K562 (cell line): ENCODE measurements at regions not wholly inside any gene's neighbourhood (a gene's known extent, or its start where the extent isn't known, plus 50 kb on each side); places are given as distances from the start of the nearest gene placed in this dataset.

ENCODE experiments used
- ATAC-seq: fragments of 200-7000 bp; cut with Tn5 transposase; 3 replicates; pipeline ENCODE4 v1.9.1; 2020; ENCODE audit warnings: moderate library complexity
- BruUV-seq: library from RNA; stranded (reverse); fragments of 400-500 nt; replicated peaks from 2 replicates; lab custom pipeline; 2021; lab: Mats Ljungman, UMichigan
- CTCF ChIA-PET: fragments of 300-600 bp; formaldehyde crosslinking; extraction: SDS; loops from one replicate; lab custom pipeline; 2021; ENCODE audit warnings: low intra/inter-chr PET ratio; lab: Yijun Ruan, JAX
- POLR2A ChIA-PET: fragments of 300-600, 350-650 bp; sonication (Branson Sonifier 250); formaldehyde crosslinking; extraction: SDS; loops from one replicate; lab custom pipeline; 2021; ENCODE audit warnings: antibody characterized with exemption, inconsistent platforms; lab: Yijun Ruan, JAX
- DNase-seq, 4 experiments: peaks; one replicate each; pipeline versions ENCODE4 v3.0.0 to v3.0.0-alpha.2; 2011 to 2018; ENCODE audit warnings: low spot score in 3 of 4, mixed read lengths in 3 of 4; ENCODE audit errors: extremely low read depth in 1 of 4
- FAIRE-seq: peaks from 2 replicates; lab custom pipeline; 2011; peaks lifted over from hg19 to GRCh38; lab: Jason Lieb, UNC
- H2AFZ ChIP-seq: 2 replicates; pipeline ENCODE4 v1.6.0; 2011; ENCODE audit warnings: low read depth, low read length, control low read depth, inconsistent platforms
- H3K27ac ChIP-seq: fragments of 200-600 bp; 3 replicates; pipeline ENCODE4 v1.8.0; 2011; ENCODE audit warnings: low read depth, mild to moderate bottlenecking, control low read depth, inconsistent platforms, low read length, moderate library complexity, mixed read lengths; ENCODE audit errors: extremely low read depth
- H3K27me3 ChIP-seq, 2 experiments: fragments of 300-600 bp in 1 of 2; 2 replicates in 1 of 2; 3 replicates in 1 of 2; pipeline versions ENCODE4 v1.6.0 to v1.8.0; 2011; ENCODE audit warnings: inconsistent platforms in 2 of 2, low read length in 2 of 2, mild to moderate bottlenecking in 1 of 2, mixed read lengths in 1 of 2, moderate library complexity in 1 of 2; ENCODE audit not compliant: control insufficient read depth in 2 of 2, insufficient read depth in 2 of 2
- H3K36me3 ChIP-seq: fragments of 300-600 bp; 3 replicates; pipeline ENCODE4 v1.8.0; 2011; ENCODE audit warnings: mild to moderate bottlenecking, low read length, inconsistent platforms; ENCODE audit not compliant: control insufficient read depth, insufficient read depth
- H3K4me1 ChIP-seq, 2 experiments: fragments of 200-600 bp in 1 of 2; replicated peaks in 1 of 2; 2 replicates in 1 of 2; 3 replicates in 1 of 2; pipeline versions ENCODE4 v1.5.1 to v1.8.0; 2011; ENCODE audit warnings: inconsistent platforms in 2 of 2, low read length in 2 of 2, mild to moderate bottlenecking in 1 of 2, mixed read lengths in 1 of 2, moderate library complexity in 1 of 2; ENCODE audit not compliant: control insufficient read depth in 2 of 2, insufficient read depth in 2 of 2
- H3K4me2 ChIP-seq: 2 replicates; pipeline ENCODE4 v1.6.1; 2011; ENCODE audit warnings: low read length, control low read depth, inconsistent platforms, mixed read lengths; ENCODE audit not compliant: insufficient read depth
- H3K4me3 ChIP-seq: fragments of 200-600 bp; sonication (generic), shearing (Covaris generic); 2 replicates; pipeline ENCODE4 v1.5.1; 2016; ENCODE audit warnings: control low read depth, inconsistent platforms
- H3K79me2 ChIP-seq: fragments of 200-600 bp; 3 replicates; pipeline ENCODE4 v1.8.0; 2011; ENCODE audit warnings: low read length, inconsistent platforms; ENCODE audit not compliant: control insufficient read depth, insufficient read depth
- H3K9ac ChIP-seq, 2 experiments: 2 replicates each; pipeline versions ENCODE4 v1.6.0 to v1.6.1; 2011; ENCODE audit warnings: low read depth in 2 of 2, low read length in 2 of 2, control low read depth in 1 of 2, inconsistent platforms in 1 of 2, mild to moderate bottlenecking in 1 of 2, mixed read lengths in 1 of 2; ENCODE audit not compliant: insufficient read depth in 1 of 2
- H3K9me1 ChIP-seq: one replicate; pipeline ENCODE4 v1.6.0; 2011; ENCODE audit warnings: inconsistent platforms, mild to moderate bottlenecking, low read length, moderate library complexity; ENCODE audit not compliant: control insufficient read depth, insufficient read depth
- H3K9me3 ChIP-seq: replicated peaks from 2 replicates; pipeline ENCODE4 v1.5.1; 2011; ENCODE audit warnings: low read depth, low read length, inconsistent platforms; ENCODE audit not compliant: control insufficient read depth, insufficient read depth
- H4K20me1 ChIP-seq: replicated peaks from 2 replicates; pipeline ENCODE4 v1.6.1; 2011; ENCODE audit warnings: low read length, inconsistent platforms, mixed read lengths; ENCODE audit not compliant: control insufficient read depth, insufficient read depth
- CBX2 ChIP-seq: fragments of 200-600 bp; sonication (generic); IDR thresholded peaks from one replicate; pipeline ENCODE4 v1.6.1; 2012; ENCODE audit warnings: mild to moderate bottlenecking, low read length, inconsistent platforms; ENCODE audit not compliant: insufficient read depth, poor library complexity, severe bottlenecking
- HNRNPH1 ChIP-seq: fragments of 200-400 bp; formaldehyde crosslinking; optimal IDR thresholded peaks from 2 replicates; pipeline ENCODE3; 2017; ENCODE audit warnings: low read depth, mild to moderate bottlenecking, low read length, moderate library complexity
- KLF16 ChIP-seq: IDR thresholded peaks from 2 replicates; pipeline ENCODE4 v1.6.1; 2016; ENCODE audit warnings: antibody characterized with exemption
- MAFK ChIP-seq: IDR thresholded peaks from 2 replicates; pipeline ENCODE4 v1.6.1; 2011; ENCODE audit warnings: low read length, improper control_type of control experiment
- NEUROD1 ChIP-seq: fragments of 150-350 bp; IDR thresholded peaks from 2 replicates; pipeline ENCODE4 v1.6.1; 2014; ENCODE audit warnings: borderline replicate concordance, low read length, low read depth; ENCODE audit not compliant: partially characterized antibody
- PHF21A ChIP-seq: fragments of 450-650 bp; IDR thresholded peaks from 2 replicates; pipeline ENCODE4 v1.6.1; 2017; ENCODE audit warnings: low read depth, borderline replicate concordance
- SRSF7 ChIP-seq: fragments of 200-400 bp; formaldehyde crosslinking; optimal IDR thresholded peaks from 2 replicates; pipeline ENCODE3; 2017; ENCODE audit warnings: mild to moderate bottlenecking, low read depth, low read length
- in situ Hi-C: fragments of 300-500 bp; cut with MboI; formaldehyde crosslinking; loops from 4 replicates; pipeline ENCODE4 v1.15.0; 2018; ENCODE audit warnings: inconsistent platforms, mixed read lengths
- intact Hi-C: fragments of 100-400 bp; cut with micrococcal nuclease; formaldehyde crosslinking; loops from 2 replicates; pipeline ENCODE4 v1.14.2; 2022
- TF ChIP-seq, protein P1 (sequence below): fragments of 200-800 bp; sonication (Bioruptor generic); IDR thresholded peaks from 2 replicates; pipeline ENCODE4 v1.6.1; 2017; ENCODE audit warnings: missing genetic modification characterization, missing compliant biosample characterization

GRCh38 chr5:92330365-92330764 is 947.2 kb upstream of the ARRDC3 start:
- BruUV-seq, result no TSS peak
- Histone ChIP-seq H3K9ac (no peak overlapping the region), H3K27ac (no peak overlapping the region), H3K4me1 (no peaks in the 10 kb centered on the region), H4K20me1 (no peaks in the 10 kb centered on the region), H3K27me3 (no peaks in the 10 kb centered on the region), H3K9me1 (no peaks in the 10 kb centered on the region), H2AFZ (no peak overlapping the region), H3K79me2 (no peaks in the 10 kb centered on the region), H3K36me3 (no peaks in the 10 kb centered on the region), H3K9me3 (no peaks in the 10 kb centered on the region; the same call in 1 of the 2 replicates), H3K4me3 (no peak overlapping the region), H3K4me2 (no peak overlapping the region)
- FAIRE-seq, result no peak
- ChIA-PET POLR2A (no interaction called here), CTCF (no interaction called here)
- TF ChIP-seq, protein P1, sequence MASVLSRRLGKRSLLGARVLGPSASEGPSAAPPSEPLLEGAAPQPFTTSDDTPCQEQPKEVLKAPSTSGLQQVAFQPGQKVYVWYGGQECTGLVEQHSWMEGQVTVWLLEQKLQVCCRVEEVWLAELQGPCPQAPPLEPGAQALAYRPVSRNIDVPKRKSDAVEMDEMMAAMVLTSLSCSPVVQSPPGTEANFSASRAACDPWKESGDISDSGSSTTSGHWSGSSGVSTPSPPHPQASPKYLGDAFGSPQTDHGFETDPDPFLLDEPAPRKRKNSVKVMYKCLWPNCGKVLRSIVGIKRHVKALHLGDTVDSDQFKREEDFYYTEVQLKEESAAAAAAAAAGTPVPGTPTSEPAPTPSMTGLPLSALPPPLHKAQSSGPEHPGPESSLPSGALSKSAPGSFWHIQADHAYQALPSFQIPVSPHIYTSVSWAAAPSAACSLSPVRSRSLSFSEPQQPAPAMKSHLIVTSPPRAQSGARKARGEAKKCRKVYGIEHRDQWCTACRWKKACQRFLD, result no peak
- TF ChIP-seq HNRNPH1 (no peak), KLF16 (no peak), MAFK (no peak), SRSF7 (no peak), NEUROD1 (no peak), CBX2 (no peak), PHF21A (no peak)
- no peak for ATAC-seq
- in situ Hi-C loops, result no loop called here
- no peak for DNase-seq
- intact Hi-C loops, result no loop called here
